ENCODE measurements at regions not wholly inside any gene's neighbourhood (a gene's known extent, or its start where the extent isn't known, plus 50 kb on each side); places are given as distances from the start of the nearest gene placed in this dataset.

- TF ChIP-seq YY1 (IDR thresholded peaks at IDR 0.05; ENCODE audit: insufficient read depth, insufficient read length): no peak
- TF ChIP-seq ZNF274 (IDR thresholded peaks at IDR 0.05; ENCODE audit: low read depth, low read length): no peak
- no peak for TF ChIP-seq SUZ12 (IDR thresholded peaks at IDR 0.05; ENCODE audit: extremely low read depth, insufficient read depth, insufficient read length)
Measured at GRCh38 chr13:19123502-19123901, 58.1 kb downstream of the TUBA3C start.
